ENCODE measurements at regions not wholly inside any gene's neighbourhood (a gene's known extent, or its start where the extent isn't known, plus 50 kb on each side); places are given as distances from the start of the nearest gene placed in this dataset.

DNA sequence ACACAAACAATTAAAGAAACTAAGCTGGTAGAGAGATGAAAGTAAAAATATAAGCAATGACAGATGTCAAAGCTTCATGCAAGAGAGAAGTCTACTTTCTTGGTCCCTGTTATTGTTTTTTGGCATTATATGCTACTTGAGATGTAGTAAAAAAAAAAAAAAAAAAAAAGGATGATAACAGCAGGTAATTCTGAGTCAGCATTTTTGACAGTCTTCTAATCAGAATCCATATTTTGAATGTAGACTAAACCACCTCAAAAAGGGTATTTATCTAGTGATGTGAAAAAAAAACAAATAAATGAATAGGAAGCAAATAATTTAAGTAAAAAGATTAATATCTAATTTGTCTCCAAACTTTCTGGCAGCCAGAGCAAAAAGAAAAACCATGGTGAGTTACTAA lies 422.2 kb upstream of the CPEB2 start:
- no peak for DNase-seq (ENCODE audit: low read depth in 4 of 4, low spot score in 3 of 4)

DNA sequence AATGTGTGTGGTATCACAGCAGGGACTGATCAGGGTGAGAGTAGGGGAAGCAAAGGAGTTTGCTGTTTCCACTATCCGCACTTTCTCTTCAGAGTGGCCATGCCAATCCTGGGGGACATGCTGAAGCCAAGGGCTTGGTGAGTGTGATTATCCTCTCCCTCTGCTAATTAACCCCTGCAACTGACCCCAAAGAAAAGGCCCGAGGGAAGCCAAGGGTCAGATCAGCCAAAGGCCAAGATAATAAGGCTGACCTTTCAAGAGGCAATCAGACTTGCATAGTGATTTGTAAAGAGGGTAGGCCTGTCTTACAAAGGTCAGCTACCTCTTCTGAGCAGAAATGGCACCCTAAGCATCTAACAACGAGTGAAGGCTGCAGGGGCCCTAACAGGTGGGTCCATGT lies 420.5 kb upstream of the CPEB2 start:
- DNase-seq (ENCODE audit: low read depth in 4 of 4, low spot score in 3 of 4), result no peak

DNA sequence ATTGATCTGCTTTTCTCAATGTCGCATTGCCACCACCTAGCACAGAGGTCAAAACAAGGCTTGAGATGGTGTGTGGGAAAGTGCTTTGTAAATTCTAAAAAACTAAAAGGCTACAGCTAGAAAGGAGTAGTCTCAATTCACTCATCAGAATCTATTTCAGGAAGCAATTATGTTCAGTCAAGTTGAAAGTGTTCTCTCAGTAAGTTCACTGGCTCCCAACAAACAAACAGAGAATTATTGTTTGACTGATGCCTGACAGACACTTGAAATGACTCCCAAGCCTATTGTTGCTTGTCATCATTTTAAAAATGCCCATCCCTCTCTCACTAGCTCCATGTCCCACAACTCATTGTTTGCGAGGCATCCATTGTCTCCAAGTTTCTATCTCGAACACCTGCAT lies 419.6 kb upstream of the CPEB2 start:
- DNase-seq (ENCODE audit: low read depth in 4 of 4, low spot score in 3 of 4), result no peak

DNA sequence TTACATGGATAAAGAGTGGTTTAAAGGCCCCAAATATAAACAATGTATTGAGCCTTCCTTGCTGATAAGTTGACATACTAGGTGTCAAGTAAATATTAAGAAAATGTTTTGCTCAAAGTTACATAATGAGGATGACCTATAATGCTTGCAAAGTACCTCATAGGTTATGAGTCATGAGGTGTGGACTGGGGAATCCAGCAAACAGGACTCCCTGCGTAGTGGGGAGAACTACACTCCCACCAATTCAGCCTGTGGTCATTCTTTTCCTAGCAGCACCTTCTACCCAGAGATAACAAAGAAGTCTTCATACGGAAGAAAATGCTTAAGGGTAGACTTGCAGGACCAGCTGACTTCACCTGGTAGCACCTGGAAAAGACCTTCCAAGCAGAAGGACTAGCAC lies 418.9 kb upstream of the CPEB2 start:
- DNase-seq (ENCODE audit: low read depth in 4 of 4, low spot score in 3 of 4), result no peak

DNA sequence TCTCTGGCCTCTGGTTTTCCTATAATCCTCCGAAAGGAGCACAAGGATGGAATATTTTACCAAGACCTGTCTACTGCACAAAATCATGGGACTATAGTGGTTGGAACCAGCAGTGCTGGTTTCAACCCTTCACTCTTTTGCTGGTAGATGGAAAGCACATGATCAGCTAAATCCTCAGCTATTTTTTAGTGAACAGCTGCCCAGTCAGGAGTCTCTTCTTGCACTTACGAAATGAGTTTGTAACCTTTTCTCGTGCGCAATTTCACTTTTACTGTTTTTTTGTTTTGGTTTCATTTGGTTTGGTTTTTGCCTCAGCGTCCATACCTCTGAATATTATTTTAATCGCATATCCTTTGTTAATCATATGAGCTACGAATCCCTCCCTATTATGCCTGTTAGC lies 418.5 kb upstream of the CPEB2 start:
- no peak for DNase-seq (ENCODE audit: low read depth in 4 of 4, low spot score in 3 of 4)

DNA sequence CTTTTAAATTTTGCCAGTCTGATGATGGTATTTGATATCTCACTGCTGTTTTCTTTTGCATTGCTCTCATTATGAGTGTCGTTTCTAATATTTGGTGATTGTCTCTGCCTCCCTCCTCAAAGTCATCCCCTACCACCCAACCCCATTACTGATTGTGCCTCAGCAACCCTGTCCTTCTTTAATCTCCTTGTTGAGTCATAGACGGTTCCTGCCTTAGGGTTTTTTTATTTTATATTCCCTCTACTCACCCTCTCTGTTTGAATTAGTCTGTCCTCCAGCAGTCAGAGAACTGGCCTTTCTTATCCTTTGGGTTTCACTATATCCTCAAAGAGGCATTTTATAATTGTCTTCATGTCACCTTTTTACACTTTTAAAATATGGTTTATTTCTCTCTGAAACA lies 409.3 kb upstream of the CPEB2 start:
- DNase-seq (ENCODE audit: low read depth in 4 of 4, low spot score in 3 of 4), result no peak

DNA sequence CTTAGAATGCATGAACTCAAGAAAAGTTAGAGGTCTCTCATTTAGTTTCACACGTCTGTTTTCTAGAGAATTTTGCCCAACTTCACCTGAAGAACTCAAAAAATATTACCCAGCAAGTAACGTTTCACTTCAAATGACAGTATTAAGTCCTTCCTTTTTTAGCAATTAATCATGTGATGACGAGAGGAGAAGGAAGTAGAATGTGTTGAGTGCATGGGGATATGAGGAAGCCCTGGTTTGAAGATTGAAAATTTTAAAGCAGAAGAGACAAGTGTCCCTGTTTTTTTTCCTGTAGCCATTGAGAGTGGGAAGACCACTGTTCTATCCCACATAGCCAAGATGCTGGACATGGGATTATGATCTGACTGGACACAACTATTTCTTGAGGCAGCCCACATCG lies 406.3 kb upstream of the CPEB2 start:
- DNase-seq (ENCODE audit: low read depth in 4 of 4, low spot score in 3 of 4), result no peak

DNA sequence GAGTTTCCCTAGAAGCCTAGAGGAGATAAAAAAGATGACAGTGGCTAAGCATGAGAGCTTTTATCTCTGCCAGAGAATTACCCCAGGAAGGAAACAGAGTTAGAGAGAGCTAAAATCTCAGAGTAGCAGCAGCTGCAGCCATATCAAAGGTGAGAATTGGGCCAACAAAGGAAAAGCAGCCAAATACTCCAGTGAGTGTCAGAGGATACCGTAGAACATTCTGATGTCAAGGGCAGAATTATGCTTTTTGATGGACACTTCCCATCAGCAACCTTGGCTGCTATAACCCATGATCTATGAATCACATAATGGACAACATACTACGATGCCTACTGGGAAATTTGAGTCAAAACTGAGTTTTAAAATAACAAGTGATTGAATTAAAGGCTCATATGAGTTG lies 405.8 kb upstream of the CPEB2 start:
- DNase-seq (ENCODE audit: low read depth in 4 of 4, low spot score in 3 of 4), result no peak

DNA sequence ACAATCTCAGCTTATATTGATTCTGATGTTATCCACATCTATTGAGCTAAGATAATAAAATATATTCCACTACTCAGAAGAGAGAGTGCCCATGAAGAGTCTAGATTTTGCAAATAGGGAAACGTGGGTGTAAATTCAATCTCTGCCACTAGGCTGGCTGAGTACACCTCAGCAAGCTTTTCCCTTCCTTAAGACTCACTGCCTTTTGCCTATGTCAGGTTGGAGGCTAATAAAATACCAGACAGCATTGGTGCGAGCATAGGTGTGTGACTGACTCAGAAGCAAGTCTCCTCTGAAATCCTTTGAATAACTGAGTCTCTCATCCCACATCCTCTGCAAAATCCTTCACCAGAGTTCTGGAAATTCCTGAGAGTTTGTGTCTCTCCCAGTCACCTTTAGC lies 405.4 kb upstream of the CPEB2 start:
- no peak for DNase-seq (ENCODE audit: low read depth in 4 of 4, low spot score in 3 of 4)

DNA sequence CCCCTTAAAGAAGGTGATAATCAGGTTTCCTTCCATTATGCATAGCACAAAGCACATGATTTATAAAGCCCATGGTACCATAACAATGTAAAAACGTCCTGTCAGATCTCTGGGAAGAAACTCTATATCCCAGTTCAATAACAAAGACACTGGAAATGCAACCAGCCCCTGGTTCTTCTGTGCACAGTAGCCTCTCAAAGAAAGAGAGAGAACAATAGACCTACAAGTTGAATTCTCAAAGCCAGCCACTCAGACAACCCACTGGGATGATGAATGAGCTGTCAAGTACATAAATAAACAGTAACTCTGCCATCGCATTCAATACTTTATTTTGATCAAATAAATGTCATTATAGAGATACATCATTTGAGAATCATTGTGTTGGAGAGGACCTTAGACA lies 400.1 kb upstream of the CPEB2 start:
- DNase-seq (ENCODE audit: low read depth in 4 of 4, low spot score in 3 of 4), result no peak

DNA sequence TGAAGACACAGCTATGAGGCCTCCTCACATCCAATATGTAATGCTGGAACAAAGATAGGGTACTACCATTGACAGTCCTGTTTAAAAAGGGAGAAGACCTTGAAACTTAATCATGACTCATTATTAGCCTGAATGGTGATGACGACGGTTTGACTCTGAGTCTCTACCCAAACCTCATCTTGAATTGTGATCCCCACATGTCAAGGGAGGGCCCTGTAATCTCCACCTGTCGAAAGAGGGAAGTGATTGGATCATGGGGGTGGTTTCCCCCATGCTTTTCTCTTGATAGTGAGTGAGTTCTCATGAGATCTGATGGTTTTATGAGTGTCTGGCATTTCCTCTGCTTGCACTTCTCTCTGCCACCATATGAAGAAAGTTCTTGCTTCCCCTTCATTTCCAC lies 395.3 kb upstream of the CPEB2 start:
- no peak for DNase-seq (ENCODE audit: low read depth in 4 of 4, low spot score in 3 of 4)

DNA sequence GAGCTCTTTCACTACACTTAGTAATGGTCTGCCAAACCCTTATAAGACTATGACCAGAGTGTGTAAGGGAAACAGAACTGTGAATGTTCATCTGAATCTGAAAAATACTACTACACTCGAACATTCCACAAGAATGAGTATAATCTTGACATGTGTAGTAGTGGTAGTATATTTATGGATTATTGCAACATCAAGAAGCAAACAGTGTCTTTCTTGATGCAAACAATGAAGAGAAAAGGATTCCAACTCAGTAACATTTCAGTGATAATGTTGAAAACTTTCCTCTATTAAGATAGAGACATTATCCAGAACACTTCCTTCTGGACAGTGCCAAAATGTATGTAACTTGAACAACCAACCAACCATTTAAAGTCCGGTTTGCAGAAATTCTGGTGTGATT lies 394.7 kb upstream of the CPEB2 start:
- no peak for DNase-seq (ENCODE audit: low read depth in 4 of 4, low spot score in 3 of 4)

DNA sequence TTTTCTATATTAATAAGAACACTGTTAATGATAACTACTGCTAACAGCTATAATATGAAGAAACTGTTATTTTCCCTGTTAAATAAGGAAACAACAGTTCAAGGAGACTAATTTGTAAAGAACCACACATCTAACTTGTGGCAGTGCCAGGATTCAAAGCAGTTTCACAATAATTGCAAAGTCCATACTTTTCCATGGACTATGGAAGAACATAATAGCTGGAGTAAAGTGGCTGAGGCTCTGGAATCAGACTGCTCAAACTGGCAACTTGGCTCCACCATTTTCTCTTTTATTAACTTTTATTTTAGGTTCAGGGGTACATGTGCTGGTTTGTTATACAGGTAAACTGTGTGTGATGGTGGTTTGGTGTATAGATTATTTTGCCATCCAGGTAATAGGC lies 393.7 kb upstream of the CPEB2 start:
- no peak for DNase-seq (ENCODE audit: low read depth in 4 of 4, low spot score in 3 of 4)

DNA sequence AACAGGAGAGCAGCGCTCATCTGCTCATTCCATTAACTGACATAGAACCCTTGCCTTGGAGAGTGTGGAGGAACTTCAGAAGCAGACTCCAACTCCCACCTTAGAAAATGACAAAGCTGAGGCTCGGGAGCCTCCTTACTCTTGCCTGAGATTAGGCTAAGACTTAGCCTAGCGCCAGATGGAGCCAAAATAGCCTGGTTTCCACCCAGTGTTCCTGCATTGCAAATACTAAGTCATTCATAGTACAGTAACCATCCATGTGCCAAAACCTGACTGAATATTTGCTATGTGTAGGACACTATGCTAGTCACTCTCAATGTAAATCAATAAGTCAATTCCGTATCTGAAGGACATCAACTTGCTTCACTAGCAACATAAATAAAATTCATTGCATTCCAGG lies 387.4 kb upstream of the CPEB2 start:
- no peak for DNase-seq (ENCODE audit: low read depth in 4 of 4, low spot score in 3 of 4)

DNA sequence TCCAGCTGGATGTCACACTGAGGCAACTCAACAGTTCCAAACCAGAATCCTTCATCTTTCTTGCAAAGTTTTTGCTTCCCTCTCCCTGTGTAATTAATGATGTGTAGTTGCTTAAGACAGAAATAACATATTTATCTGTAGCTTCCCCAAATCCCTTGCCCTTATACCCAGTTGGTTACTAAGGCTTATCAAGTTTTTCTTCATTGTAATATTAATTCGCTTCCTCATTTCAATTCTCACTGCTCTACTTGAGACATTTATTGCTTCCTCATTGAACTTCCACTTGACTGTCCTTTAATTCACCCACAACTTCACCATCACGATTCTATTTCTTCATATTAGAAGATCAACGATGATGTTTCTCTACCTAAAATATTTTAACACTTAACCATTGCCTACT lies 386.6 kb upstream of the CPEB2 start:
- no peak for DNase-seq (ENCODE audit: low read depth in 4 of 4, low spot score in 3 of 4)

DNA sequence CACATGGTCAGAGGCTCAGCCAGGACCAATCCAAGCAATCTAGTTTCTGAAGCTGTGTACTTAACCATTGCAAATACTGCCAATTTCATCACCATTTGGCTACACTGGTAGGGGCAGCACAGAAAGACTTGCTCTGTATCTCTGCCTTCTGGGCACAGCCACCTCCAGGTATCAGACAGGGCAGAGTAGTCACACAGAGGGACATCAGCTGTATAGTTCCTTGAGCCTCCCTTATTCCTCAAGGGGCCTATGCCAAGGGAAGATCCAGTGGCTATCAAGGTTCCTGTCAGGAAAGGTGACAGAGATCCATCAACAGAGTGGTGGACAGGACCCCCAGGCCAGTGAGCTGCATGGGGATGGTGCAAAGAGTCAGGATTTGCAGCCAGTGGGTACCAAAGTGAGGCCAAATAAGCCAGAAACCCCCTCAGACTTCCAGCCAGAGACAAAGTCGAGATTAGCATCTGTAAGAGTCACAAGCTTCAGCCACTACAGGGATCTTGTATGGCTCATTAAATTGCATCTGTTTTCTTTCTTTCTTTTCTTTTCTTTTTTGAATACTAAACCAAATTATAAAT lies 381.6 kb upstream of the CPEB2 start:
- DNase-seq (ENCODE audit: low read depth in 4 of 4, low spot score in 3 of 4), result no peak

DNA sequence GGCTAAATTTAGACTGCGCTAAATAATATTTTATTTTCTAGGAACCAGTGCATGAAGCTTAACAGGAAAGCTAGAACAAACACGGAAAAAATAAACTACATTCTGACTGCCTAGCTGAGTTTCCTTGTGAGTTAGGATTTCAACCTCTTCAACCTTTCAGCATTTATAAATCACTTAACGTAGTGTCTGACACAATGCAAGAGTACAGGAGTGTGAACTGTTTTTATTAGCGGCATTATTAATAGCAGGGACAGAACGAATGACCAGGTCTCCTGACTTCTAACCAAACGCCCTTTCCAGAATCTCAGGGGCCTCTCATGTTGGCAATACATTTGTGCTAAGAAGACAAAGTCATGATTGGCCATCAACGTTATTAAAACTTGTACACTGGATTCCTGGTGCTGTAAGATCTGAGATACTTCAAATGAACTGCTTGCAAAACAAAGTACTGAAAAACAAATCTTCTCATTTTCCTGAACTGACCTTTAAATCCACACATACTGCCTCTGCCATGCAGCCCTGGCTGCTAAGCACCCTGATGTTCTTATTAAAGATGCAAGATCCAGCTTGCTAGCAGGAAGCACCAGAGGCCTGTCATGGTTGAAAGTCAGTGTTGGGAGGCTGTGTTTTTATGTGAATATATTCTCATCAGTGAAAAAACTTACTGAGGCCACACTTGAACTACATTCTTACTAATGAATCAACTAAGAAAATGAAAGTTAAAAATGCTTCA lies 380.4 kb upstream of the CPEB2 start:
- DNase-seq (ENCODE audit: low read depth in 4 of 4, low spot score in 3 of 4), result peak in 2 of 4 donors; percentile 1

DNA sequence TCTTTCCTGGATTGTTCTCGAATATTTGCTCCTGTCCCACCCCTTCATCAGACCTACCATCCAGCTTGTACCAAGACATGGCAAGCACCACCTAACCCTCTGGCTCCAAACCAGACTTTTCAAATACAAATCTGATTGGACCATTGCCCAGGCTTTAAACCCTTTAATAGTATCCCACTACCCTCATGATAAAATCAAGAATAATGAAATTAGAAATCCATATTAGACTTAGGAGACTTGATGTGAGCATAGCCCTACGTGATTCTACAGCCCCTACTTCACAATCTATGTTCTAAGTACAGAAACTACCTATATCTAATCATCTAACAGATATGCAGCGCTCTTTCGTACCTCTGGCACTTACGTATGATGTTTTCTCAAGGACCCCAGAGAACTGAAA lies 375.2 kb upstream of the CPEB2 start:
- DNase-seq (ENCODE audit: low read depth in 4 of 4, low spot score in 3 of 4), result no peak

DNA sequence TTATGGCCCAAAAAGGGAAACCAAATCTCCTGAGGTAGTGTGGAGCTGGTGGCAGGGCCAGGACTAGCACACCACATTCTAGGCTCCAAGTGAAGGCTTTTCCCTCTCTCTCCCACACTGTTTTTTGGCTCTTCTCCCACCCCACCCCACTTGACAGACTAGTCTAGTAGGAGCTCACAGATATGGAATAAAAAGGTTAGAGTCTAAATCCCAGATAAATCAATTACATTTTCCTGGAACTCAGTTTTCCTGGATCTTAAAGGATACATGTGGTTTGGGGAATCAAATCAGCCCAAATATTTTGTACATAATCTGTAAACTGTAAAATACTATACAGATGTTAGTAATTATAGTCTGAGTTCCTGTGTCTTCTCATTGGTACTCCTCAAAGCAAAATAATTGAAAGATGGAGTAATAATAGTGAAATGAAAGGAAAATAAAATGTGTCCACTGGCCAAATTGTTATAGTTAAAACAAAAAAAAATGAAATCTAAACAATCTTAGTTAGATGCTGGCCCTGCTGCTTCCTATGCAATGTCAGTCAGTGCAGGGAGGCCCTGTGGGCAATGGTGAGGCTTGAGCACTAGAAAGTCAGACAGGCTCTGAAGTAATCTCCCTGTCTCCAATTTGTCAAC lies 370.4 kb upstream of the CPEB2 start:
- no peak for DNase-seq (ENCODE audit: low read depth in 4 of 4, low spot score in 3 of 4)

DNA sequence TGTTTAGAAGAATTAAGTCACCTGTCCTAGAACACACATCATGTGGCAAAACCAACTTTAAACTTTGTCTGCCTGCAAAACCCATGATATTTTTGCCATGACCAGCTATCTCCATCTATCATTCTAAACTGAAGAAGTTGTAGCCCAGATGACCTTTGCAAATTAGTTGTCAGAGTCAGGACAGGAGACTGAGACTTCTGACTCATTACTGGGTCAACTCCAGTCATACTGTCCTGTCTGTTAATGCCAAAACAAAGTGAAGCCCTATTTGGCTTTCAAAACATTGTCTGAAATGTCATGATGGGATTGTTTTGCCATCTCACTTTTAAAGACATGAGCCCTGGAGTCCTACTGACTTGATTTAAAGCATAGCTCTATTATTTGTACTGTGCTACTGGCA lies 365.7 kb upstream of the CPEB2 start:
- DNase-seq (ENCODE audit: low read depth in 4 of 4, low spot score in 3 of 4), result no peak

DNA sequence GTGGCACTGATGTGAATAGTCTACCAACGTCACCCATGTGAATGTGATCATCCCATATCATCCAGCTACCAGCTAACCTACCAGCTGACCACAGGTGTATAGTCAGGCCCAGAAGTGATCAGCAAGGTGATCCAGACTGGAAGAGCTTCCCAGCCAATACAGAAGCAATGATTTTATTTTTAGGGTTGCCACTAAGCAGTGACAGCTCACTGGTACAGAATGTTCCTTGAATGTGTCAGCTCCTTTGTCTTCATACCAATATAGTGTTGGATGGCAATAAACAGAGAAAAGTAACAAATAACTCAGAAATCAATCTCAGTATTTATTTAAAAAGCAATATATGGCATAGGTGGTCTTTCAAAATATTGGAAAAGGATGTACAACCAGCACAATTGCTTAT lies 361.8 kb upstream of the CPEB2 start:
- DNase-seq (ENCODE audit: low read depth in 4 of 4, low spot score in 3 of 4), result no peak

DNA sequence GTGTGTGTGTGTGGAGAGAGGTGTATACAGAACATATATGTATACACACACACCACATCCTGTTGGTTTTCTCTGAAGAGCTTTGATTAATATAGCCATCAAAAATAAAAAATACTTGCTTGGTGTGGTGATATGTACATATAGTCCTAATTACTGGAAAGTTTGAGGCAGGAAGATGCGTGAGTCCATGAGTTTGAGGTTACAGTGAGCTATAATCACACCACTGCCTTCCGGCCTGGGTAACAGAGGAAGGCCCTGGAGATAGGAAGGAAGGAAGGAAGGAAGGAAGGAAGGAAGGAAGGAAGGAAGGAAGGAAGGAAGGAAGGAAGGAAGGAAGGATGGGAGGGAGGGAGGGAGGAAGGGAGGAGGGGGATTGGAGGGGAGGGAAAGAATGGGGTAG lies 360.4 kb upstream of the CPEB2 start:
- DNase-seq (ENCODE audit: low read depth in 4 of 4, low spot score in 3 of 4), result no peak
